ENCODE measurements at regions not wholly inside any gene's neighbourhood (a gene's known extent, or its start where the extent isn't known, plus 50 kb on each side); places are given as distances from the start of the nearest gene placed in this dataset.

DNA sequence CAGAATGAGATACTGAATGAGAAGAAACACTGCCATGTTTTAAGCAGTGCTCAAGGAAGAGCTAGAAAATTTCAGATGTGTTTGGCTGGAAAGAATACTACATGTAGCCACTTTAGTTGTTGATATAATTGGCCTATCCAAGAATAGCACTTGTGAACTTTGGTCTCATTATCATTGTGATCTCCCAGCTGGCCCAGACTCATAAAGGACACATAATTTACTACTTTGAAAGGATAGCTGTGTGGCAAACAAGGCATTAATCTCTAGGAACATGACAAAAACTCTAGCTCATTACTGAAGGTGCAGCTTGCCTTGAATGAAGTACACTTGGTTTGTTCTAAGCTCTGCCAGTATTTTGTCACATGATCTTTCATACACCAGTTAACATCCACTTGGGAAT lies 356.3 kb downstream of the CSNK1G3 start:
- Histone ChIP-seq H3K9me3 (ENCODE audit: control insufficient read depth, low read length) (no peaks in the 10 kb centered on the region), H3K36me3 (ENCODE audit: control insufficient read depth, insufficient read depth, low read length) (no peaks in the 10 kb centered on the region), H3K4me3 (ENCODE audit: insufficient read depth, low read depth, low read length) (no peak overlapping the region), H3K4me1 (ENCODE audit: control insufficient read depth, insufficient read depth, low read length) (peaks cover 5% of the 10 kb centered on the region), H3K27ac (ENCODE audit: insufficient read depth, low read depth, low read length, poor library complexity, severe bottlenecking) (no peak overlapping the region), H3K27me3 (ENCODE audit: control insufficient read depth, insufficient read depth, low read length, poor library complexity, severe bottlenecking) (no peaks in the 10 kb centered on the region)

- H3K9me3 ChIP-seq (ENCODE audit: control insufficient read depth, low read length), result no peaks in the 10 kb centered on the region
- H3K36me3 ChIP-seq (ENCODE audit: control insufficient read depth, insufficient read depth, low read length), result no peaks in the 10 kb centered on the region
- no peaks in the 10 kb centered on the region for H3K4me1 ChIP-seq (ENCODE audit: control insufficient read depth, insufficient read depth, low read length)
- WGBS, 2 experiments, result 93 to 98% methylated on average over 8 of the region's 8 CpGs
- H3K27me3 ChIP-seq (ENCODE audit: control insufficient read depth, insufficient read depth, low read length, poor library complexity, severe bottlenecking), result no peaks in the 10 kb centered on the region
- H3K27ac ChIP-seq (ENCODE audit: insufficient read depth, low read depth, low read length, poor library complexity, severe bottlenecking), result no peak overlapping the region
- no peak overlapping the region for H3K4me3 ChIP-seq (ENCODE audit: insufficient read depth, low read depth, low read length)
These were observed 353.7 kb downstream of the CSNK1G3 start for GRCh38 chr5:123865641-123866040.

DNA sequence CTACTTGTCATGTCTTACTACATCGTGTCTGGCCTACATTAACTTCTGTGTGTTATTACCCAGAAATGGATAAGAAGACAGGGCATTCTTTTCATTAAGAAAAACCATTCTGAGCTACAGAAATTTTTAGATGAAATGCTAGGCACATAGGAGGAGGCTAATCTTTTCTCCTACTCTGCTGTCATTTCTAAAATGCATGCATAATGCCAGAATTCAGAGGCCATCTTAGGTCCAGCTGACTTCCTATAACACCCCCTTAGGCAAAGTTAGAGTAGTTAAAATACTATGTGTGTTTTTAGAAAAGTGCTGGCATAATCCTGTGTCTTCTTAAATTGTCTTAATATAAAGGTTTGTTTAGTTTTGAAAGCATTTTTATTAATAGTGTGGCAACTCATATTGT lies 352.6 kb downstream of the CSNK1G3 start:
- no peaks in the 10 kb centered on the region for H3K4me1 ChIP-seq (ENCODE audit: control insufficient read depth, insufficient read depth, low read length)
- no peaks in the 10 kb centered on the region for H3K9me3 ChIP-seq (ENCODE audit: control insufficient read depth, low read length)
- 81 to 93% methylated on average over 1 of the region's 1 CpG for WGBS, 2 experiments
- H3K36me3 ChIP-seq (ENCODE audit: control insufficient read depth, insufficient read depth, low read length), result no peaks in the 10 kb centered on the region
- no peaks in the 10 kb centered on the region for H3K27me3 ChIP-seq (ENCODE audit: control insufficient read depth, insufficient read depth, low read length, poor library complexity, severe bottlenecking)
- H3K27ac ChIP-seq (ENCODE audit: insufficient read depth, low read depth, low read length, poor library complexity, severe bottlenecking), result no peak overlapping the region
- H3K4me3 ChIP-seq (ENCODE audit: insufficient read depth, low read depth, low read length), result no peak overlapping the region

GRCh38 chr5:123858938-123859337 lies 347.0 kb downstream of the CSNK1G3 start:
- Histone ChIP-seq H3K27ac (ENCODE audit: insufficient read depth, low read depth, low read length, poor library complexity, severe bottlenecking) (no peak overlapping the region), H3K36me3 (ENCODE audit: control insufficient read depth, insufficient read depth, low read length) (no peaks in the 10 kb centered on the region), H3K4me1 (ENCODE audit: control insufficient read depth, insufficient read depth, low read length) (no peaks in the 10 kb centered on the region), H3K9me3 (ENCODE audit: control insufficient read depth, low read length) (no peaks in the 10 kb centered on the region), H3K4me3 (ENCODE audit: insufficient read depth, low read depth, low read length) (no peak overlapping the region), H3K27me3 (ENCODE audit: control insufficient read depth, insufficient read depth, low read length, poor library complexity, severe bottlenecking) (no peaks in the 10 kb centered on the region)
- WGBS, 2 experiments, result 83% methylated on average over 1 of the region's 1 CpG

DNA sequence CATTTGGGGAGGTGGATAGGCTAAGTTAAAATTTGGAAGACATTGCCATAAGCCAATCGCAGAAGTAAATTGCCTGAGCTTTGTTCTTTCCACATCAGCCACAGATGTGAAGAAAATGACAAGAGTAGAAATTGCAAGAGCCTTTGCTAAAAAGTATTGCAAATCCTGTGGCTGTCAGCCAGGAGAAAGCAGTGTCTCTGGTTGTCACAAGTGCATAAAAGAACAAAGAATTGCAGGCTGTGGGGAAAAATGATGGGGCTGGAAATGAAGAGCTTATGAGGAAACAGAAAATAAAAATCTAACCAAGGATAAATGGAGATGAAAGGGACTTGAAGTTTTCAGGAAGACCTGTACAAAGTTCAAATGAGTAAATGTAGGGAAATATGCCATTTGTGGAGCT lies 344.8 kb downstream of the CSNK1G3 start:
- 85 to 98% methylated on average over 1 of the region's 1 CpG for WGBS, 2 experiments
- H3K4me1 ChIP-seq (ENCODE audit: control insufficient read depth, insufficient read depth, low read length), result no peaks in the 10 kb centered on the region

DNA sequence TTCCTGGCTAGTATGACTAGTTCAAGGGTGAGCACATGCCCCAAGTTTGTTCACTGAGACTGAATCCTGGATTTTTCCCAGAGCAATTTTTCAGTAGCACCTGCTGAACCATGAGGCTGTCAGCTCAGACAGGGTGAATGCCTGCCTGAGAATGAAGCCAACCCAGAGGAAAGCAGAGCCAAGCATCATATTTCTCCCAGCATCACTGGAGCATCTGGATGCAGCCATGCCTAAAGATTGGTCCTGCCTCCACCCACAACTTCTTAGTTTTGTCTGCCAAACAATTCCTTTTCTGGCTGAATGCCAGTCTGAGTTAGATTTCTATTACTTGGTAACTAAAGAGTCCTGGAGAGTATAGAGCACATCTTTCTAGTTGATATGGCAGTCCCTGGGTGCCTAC lies 343.6 kb downstream of the CSNK1G3 start:
- Histone ChIP-seq H3K9me3 (ENCODE audit: control insufficient read depth, low read length) (no peaks in the 10 kb centered on the region), H3K4me1 (ENCODE audit: control insufficient read depth, insufficient read depth, low read length) (no peaks in the 10 kb centered on the region), H3K4me3 (ENCODE audit: insufficient read depth, low read depth, low read length) (no peak overlapping the region), H3K36me3 (ENCODE audit: control insufficient read depth, insufficient read depth, low read length) (no peaks in the 10 kb centered on the region), H3K27ac (ENCODE audit: insufficient read depth, low read depth, low read length, poor library complexity, severe bottlenecking) (no peak overlapping the region), H3K27me3 (ENCODE audit: control insufficient read depth, insufficient read depth, low read length, poor library complexity, severe bottlenecking) (no peaks in the 10 kb centered on the region)

More for the DNA sequence above, 344.8 kb downstream of the CSNK1G3 start:
- Histone ChIP-seq H3K36me3 (ENCODE audit: control insufficient read depth, insufficient read depth, low read length) (no peaks in the 10 kb centered on the region), H3K27ac (ENCODE audit: insufficient read depth, low read depth, low read length, poor library complexity, severe bottlenecking) (no peak overlapping the region), H3K27me3 (ENCODE audit: control insufficient read depth, insufficient read depth, low read length, poor library complexity, severe bottlenecking) (no peaks in the 10 kb centered on the region), H3K9me3 (ENCODE audit: control insufficient read depth, low read length) (no peaks in the 10 kb centered on the region), H3K4me3 (ENCODE audit: insufficient read depth, low read depth, low read length) (no peak overlapping the region)

GRCh38 chr5:123845356-123846100 lies 333.6 kb downstream of the CSNK1G3 start:
- Histone ChIP-seq H3K27ac (ENCODE audit: insufficient read depth, low read depth, low read length, poor library complexity, severe bottlenecking) (no peak overlapping the region), H3K27me3 (ENCODE audit: control insufficient read depth, insufficient read depth, low read length, poor library complexity, severe bottlenecking) (no peaks in the 10 kb centered on the region), H3K36me3 (ENCODE audit: control insufficient read depth, insufficient read depth, low read length) (no peaks in the 10 kb centered on the region), H3K9me3 (ENCODE audit: control insufficient read depth, low read length) (no peaks in the 10 kb centered on the region), H3K4me1 (ENCODE audit: control insufficient read depth, insufficient read depth, low read length) (no peaks in the 10 kb centered on the region), H3K4me3 (ENCODE audit: insufficient read depth, low read depth, low read length) (no peak overlapping the region)
- 93 to 98% methylated on average over 3 to 5 of the region's 6 CpGs for WGBS, 2 experiments

DNA sequence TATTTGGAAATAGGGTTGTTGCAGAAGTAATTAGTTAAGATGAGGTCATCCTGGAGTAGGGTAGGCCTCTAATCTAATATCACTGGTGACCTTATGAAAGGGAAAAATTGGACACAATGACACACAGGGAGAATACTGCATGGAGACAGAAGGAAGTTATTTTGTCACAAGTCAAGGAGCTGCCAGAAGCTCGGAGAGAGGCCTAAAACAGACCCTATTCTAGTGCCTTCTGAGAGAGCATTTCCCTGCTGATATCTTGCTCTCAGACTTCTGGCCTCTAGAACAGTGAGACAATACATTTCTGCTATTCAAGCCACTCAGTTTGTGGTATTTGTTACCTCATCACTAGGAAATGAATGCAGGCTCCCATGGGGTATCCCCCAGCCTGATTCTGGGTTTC lies 332.9 kb downstream of the CSNK1G3 start:
- H3K27ac ChIP-seq (ENCODE audit: insufficient read depth, low read depth, low read length, poor library complexity, severe bottlenecking), result no peak overlapping the region
- no peaks in the 10 kb centered on the region for H3K4me1 ChIP-seq (ENCODE audit: control insufficient read depth, insufficient read depth, low read length)
- no peaks in the 10 kb centered on the region for H3K27me3 ChIP-seq (ENCODE audit: control insufficient read depth, insufficient read depth, low read length, poor library complexity, severe bottlenecking)
- no peaks in the 10 kb centered on the region for H3K36me3 ChIP-seq (ENCODE audit: control insufficient read depth, insufficient read depth, low read length)
- 63 to 71% methylated on average over 1 of the region's 1 CpG for WGBS, 2 experiments
- no peak overlapping the region for H3K4me3 ChIP-seq (ENCODE audit: insufficient read depth, low read depth, low read length)
- H3K9me3 ChIP-seq (ENCODE audit: control insufficient read depth, low read length), result no peaks in the 10 kb centered on the region

- no peaks in the 10 kb centered on the region for H3K36me3 ChIP-seq (ENCODE audit: control insufficient read depth, insufficient read depth, low read length)
- no peak overlapping the region for H3K4me3 ChIP-seq (ENCODE audit: insufficient read depth, low read depth, low read length)
- H3K4me1 ChIP-seq (ENCODE audit: control insufficient read depth, insufficient read depth, low read length), result peaks cover 5% of the 10 kb centered on the region
- H3K9me3 ChIP-seq (ENCODE audit: control insufficient read depth, low read length), result no peaks in the 10 kb centered on the region
- 76 to 78% methylated on average over 4 of the region's 4 CpGs for WGBS, 2 experiments
- no peaks in the 10 kb centered on the region for H3K27me3 ChIP-seq (ENCODE audit: control insufficient read depth, insufficient read depth, low read length, poor library complexity, severe bottlenecking)
- no peak overlapping the region for H3K27ac ChIP-seq (ENCODE audit: insufficient read depth, low read depth, low read length, poor library complexity, severe bottlenecking)
These were observed 323.4 kb downstream of the CSNK1G3 start for GRCh38 chr5:123835421-123835820.

- H3K9me3 ChIP-seq (ENCODE audit: control insufficient read depth, low read length), result no peaks in the 10 kb centered on the region
- 78 to 98% methylated on average over 1 to 2 of the region's 2 CpGs for WGBS, 2 experiments
- no peak overlapping the region for H3K27ac ChIP-seq (ENCODE audit: insufficient read depth, low read depth, low read length, poor library complexity, severe bottlenecking)
- H3K27me3 ChIP-seq (ENCODE audit: control insufficient read depth, insufficient read depth, low read length, poor library complexity, severe bottlenecking), result no peaks in the 10 kb centered on the region
- no peak overlapping the region for H3K4me3 ChIP-seq (ENCODE audit: insufficient read depth, low read depth, low read length)
- H3K36me3 ChIP-seq (ENCODE audit: control insufficient read depth, insufficient read depth, low read length), result no peaks in the 10 kb centered on the region
- H3K4me1 ChIP-seq (ENCODE audit: control insufficient read depth, insufficient read depth, low read length), result no peaks in the 10 kb centered on the region
These were observed 318.6 kb downstream of the CSNK1G3 start for GRCh38 chr5:123830575-123830974.

- H3K4me3 ChIP-seq (ENCODE audit: insufficient read depth, low read depth, low read length), result no peak overlapping the region
- H3K36me3 ChIP-seq (ENCODE audit: control insufficient read depth, insufficient read depth, low read length), result no peaks in the 10 kb centered on the region
- H3K4me1 ChIP-seq (ENCODE audit: control insufficient read depth, insufficient read depth, low read length), result no peaks in the 10 kb centered on the region
- H3K27me3 ChIP-seq (ENCODE audit: control insufficient read depth, insufficient read depth, low read length, poor library complexity, severe bottlenecking), result no peaks in the 10 kb centered on the region
- H3K27ac ChIP-seq (ENCODE audit: insufficient read depth, low read depth, low read length, poor library complexity, severe bottlenecking), result no peak overlapping the region
- WGBS, 2 experiments, result no CpG with 5 or more reads among the region's 2 CpGs
- H3K9me3 ChIP-seq (ENCODE audit: control insufficient read depth, low read length), result no peaks in the 10 kb centered on the region
These were observed 315.8 kb downstream of the CSNK1G3 start for GRCh38 chr5:123827811-123828210.

Measured in ectodermal cell (in vitro differentiated cells).